IMR-90 (cell line): ENCODE measurements at regions not wholly inside any gene's neighbourhood (a gene's known extent, or its start where the extent isn't known, plus 50 kb on each side); places are given as distances from the start of the nearest gene placed in this dataset.

ENCODE experiments used
- BHLHE40 ChIP-seq: fragments of 150-350 bp; IDR thresholded peaks from 2 replicates; pipeline ENCODE4 v1.6.1; 2016; ENCODE audit warnings: mild to moderate bottlenecking, low read depth, low read length
- CEBPB ChIP-seq: IDR thresholded peaks from 2 replicates; pipeline ENCODE4 v1.6.1; 2012; ENCODE audit warnings: low read depth, low read length, improper control_type of control experiment
- MAZ ChIP-seq: IDR thresholded peaks from 2 replicates; pipeline ENCODE4 v1.6.1; 2012; ENCODE audit warnings: low read depth, mild to moderate bottlenecking, low read length, improper control_type of control experiment, moderate library complexity, borderline replicate concordance
- MXI1 ChIP-seq: IDR thresholded peaks from 2 replicates; pipeline ENCODE4 v1.6.1; 2012; ENCODE audit warnings: low read depth, mild to moderate bottlenecking, low read length, moderate library complexity, borderline replicate concordance
- POLR2A ChIP-seq: IDR thresholded peaks from 2 replicates; pipeline ENCODE4 v1.6.1; 2012; ENCODE audit warnings: mild to moderate bottlenecking, low read depth, low read length
- RAD21 ChIP-seq: IDR thresholded peaks from 2 replicates; pipeline ENCODE4 v1.6.1; 2012; ENCODE audit warnings: low read length, improper control_type of control experiment
- RCOR1 ChIP-seq: IDR thresholded peaks from 2 replicates; pipeline ENCODE4 v1.6.1; 2012; ENCODE audit warnings: mild to moderate bottlenecking, low read length, improper control_type of control experiment; ENCODE audit not compliant: insufficient replicate concordance
- RFX5 ChIP-seq: IDR thresholded peaks from 2 replicates; pipeline ENCODE4 v1.8.0; 2012; ENCODE audit warnings: low read depth, mild to moderate bottlenecking, low read length, moderate library complexity
- TF ChIP-seq, protein P1 (sequence below): conservative IDR thresholded peaks from 2 replicates; pipeline ENCODE4 v1.5.1; 2012; ENCODE audit warnings: mild to moderate bottlenecking, low read depth, low read length, improper control_type of control experiment
- TF ChIP-seq, protein P2 (sequence below): fragments of 150-350 bp; IDR thresholded peaks from 2 replicates; pipeline ENCODE4 v1.6.1; 2017; ENCODE audit warnings: mild to moderate bottlenecking, antibody characterized with exemption, low read length, low read depth

GRCh38 chr15:39448409-39448808 is 132.5 kb upstream of the THBS1 start:
- TF ChIP-seq, protein P1, sequence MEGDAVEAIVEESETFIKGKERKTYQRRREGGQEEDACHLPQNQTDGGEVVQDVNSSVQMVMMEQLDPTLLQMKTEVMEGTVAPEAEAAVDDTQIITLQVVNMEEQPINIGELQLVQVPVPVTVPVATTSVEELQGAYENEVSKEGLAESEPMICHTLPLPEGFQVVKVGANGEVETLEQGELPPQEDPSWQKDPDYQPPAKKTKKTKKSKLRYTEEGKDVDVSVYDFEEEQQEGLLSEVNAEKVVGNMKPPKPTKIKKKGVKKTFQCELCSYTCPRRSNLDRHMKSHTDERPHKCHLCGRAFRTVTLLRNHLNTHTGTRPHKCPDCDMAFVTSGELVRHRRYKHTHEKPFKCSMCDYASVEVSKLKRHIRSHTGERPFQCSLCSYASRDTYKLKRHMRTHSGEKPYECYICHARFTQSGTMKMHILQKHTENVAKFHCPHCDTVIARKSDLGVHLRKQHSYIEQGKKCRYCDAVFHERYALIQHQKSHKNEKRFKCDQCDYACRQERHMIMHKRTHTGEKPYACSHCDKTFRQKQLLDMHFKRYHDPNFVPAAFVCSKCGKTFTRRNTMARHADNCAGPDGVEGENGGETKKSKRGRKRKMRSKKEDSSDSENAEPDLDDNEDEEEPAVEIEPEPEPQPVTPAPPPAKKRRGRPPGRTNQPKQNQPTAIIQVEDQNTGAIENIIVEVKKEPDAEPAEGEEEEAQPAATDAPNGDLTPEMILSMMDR, result no peak
- TF ChIP-seq POLR2A (no peak), MXI1 (no peak), CEBPB (no peak), RCOR1 (no peak), RAD21 (no peak), RFX5 (no peak), MAZ (no peak), BHLHE40 (no peak)
- TF ChIP-seq, protein P2, sequence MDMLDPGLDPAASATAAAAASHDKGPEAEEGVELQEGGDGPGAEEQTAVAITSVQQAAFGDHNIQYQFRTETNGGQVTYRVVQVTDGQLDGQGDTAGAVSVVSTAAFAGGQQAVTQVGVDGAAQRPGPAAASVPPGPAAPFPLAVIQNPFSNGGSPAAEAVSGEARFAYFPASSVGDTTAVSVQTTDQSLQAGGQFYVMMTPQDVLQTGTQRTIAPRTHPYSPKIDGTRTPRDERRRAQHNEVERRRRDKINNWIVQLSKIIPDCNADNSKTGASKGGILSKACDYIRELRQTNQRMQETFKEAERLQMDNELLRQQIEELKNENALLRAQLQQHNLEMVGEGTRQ, result no peak
